SK-N-SH treated with all-trans-retinoic acid at 6 μM for 48 hours (cell line): ENCODE measurements at regions not wholly inside any gene's neighbourhood (a gene's known extent, or its start where the extent isn't known, plus 50 kb on each side); places are given as distances from the start of the nearest gene placed in this dataset.

Experiments
- ATAC-seq: fragments of 200-7000 bp; cut with Tn5 transposase; 3 replicates; pipeline ENCODE4 v1.9.1; 2020; ENCODE audit warnings: mild to moderate bottlenecking, moderate library complexity
- ARNTL ChIP-seq: fragments of 450-650 bp; formaldehyde crosslinking; IDR thresholded peaks from 2 replicates; pipeline ENCODE4 v1.5.0; 2020; ENCODE audit warnings: low read depth, mild to moderate bottlenecking, moderate library complexity, borderline replicate concordance
- CREB5 ChIP-seq: fragments of 250-450 bp; sonication (Bioruptor Pico); IDR thresholded peaks from 2 replicates; pipeline ENCODE4 v1.5.1; 2020; ENCODE audit warnings: low read depth, mild to moderate bottlenecking, moderate library complexity
- CSDC2 ChIP-seq: fragments of 250-450 bp; sonication (Bioruptor Pico); IDR thresholded peaks from 2 replicates; pipeline ENCODE4 v1.5.0; 2020; ENCODE audit warnings: mild to moderate bottlenecking, moderate library complexity
- ESRRG ChIP-seq: fragments of 250-450 bp; sonication (Bioruptor Pico); IDR thresholded peaks from 2 replicates; pipeline ENCODE4 v1.6.1; 2021; ENCODE audit warnings: mild to moderate bottlenecking
- GLIS3 ChIP-seq: fragments of 250-450 bp; sonication (Bioruptor Pico); IDR thresholded peaks from 2 replicates; pipeline ENCODE4 v1.5.0; 2020; ENCODE audit warnings: mild to moderate bottlenecking, moderate library complexity
- ISL1 ChIP-seq: fragments of 250-450 bp; sonication (Bioruptor Pico); IDR thresholded peaks from 2 replicates; pipeline ENCODE4 v2.1.2; 2022; ENCODE audit warnings: mild to moderate bottlenecking, moderate library complexity
- OSR1 ChIP-seq: fragments of 250-450 bp; sonication (Bioruptor Pico); IDR thresholded peaks from 2 replicates; pipeline ENCODE4 v1.8.0; 2022; ENCODE audit warnings: moderate library complexity, mild to moderate bottlenecking, inconsistent platforms
- POU6F1 ChIP-seq: fragments of 250-450 bp; sonication (Bioruptor Pico); IDR thresholded peaks from 2 replicates; pipeline ENCODE4 v1.8.0; 2021; ENCODE audit warnings: low read depth, mild to moderate bottlenecking, moderate library complexity, borderline replicate concordance
- PPARA ChIP-seq: fragments of 250-450 bp; sonication (Bioruptor Pico); IDR thresholded peaks from 2 replicates; pipeline ENCODE4 v1.5.0; 2020; ENCODE audit warnings: mild to moderate bottlenecking, borderline replicate concordance
- RARB ChIP-seq: fragments of 250-450 bp; sonication (Bioruptor Pico); IDR thresholded peaks from 2 replicates; pipeline ENCODE4 v1.8.0; 2021; ENCODE audit warnings: mild to moderate bottlenecking, moderate library complexity
- SNAI2 ChIP-seq: fragments of 250-450 bp; sonication (Bioruptor Pico); IDR thresholded peaks from 2 replicates; pipeline ENCODE4 v1.5.0; 2020; ENCODE audit warnings: mild to moderate bottlenecking, moderate library complexity
- TCF4 ChIP-seq: fragments of 250-450 bp; sonication (Bioruptor Pico); IDR thresholded peaks from 2 replicates; pipeline ENCODE4 v1.8.0; 2021; ENCODE audit warnings: mild to moderate bottlenecking, moderate library complexity, borderline replicate concordance
- TOX ChIP-seq: fragments of 250-450 bp; sonication (Bioruptor Pico); IDR thresholded peaks from 2 replicates; pipeline ENCODE4 v1.8.0; 2021; ENCODE audit warnings: mild to moderate bottlenecking, moderate library complexity, borderline replicate concordance
- TSHZ2 ChIP-seq: fragments of 250-450 bp; sonication (Bioruptor Pico); IDR thresholded peaks from 2 replicates; pipeline ENCODE4 v1.5.0; 2020; ENCODE audit warnings: mild to moderate bottlenecking, moderate library complexity
- ZC3H10 ChIP-seq: fragments of 250-450 bp; sonication (Bioruptor Pico); IDR thresholded peaks from 2 replicates; pipeline ENCODE4 v1.5.1; 2021; ENCODE audit warnings: mild to moderate bottlenecking, moderate library complexity
- ZFP3 ChIP-seq: fragments of 250-450 bp; sonication (Bioruptor Pico); IDR thresholded peaks from 2 replicates; pipeline ENCODE4 v1.5.0; 2020; ENCODE audit warnings: mild to moderate bottlenecking, moderate library complexity
- ZFP30 ChIP-seq: fragments of 450-650 bp; formaldehyde crosslinking; IDR thresholded peaks from 2 replicates; pipeline ENCODE4 v1.5.0; 2022; ENCODE audit warnings: mild to moderate bottlenecking, moderate library complexity
- ZNF565 ChIP-seq: fragments of 450-650 bp; formaldehyde crosslinking; conservative IDR thresholded peaks from 2 replicates; pipeline ENCODE4 v1.5.0; 2020; ENCODE audit warnings: low read depth, mild to moderate bottlenecking, moderate library complexity
- ZNF70 ChIP-seq: fragments of 450-650 bp; formaldehyde crosslinking; IDR thresholded peaks from 2 replicates; pipeline ENCODE4 v1.5.0; 2020; ENCODE audit warnings: mild to moderate bottlenecking, moderate library complexity
- ZNF8 ChIP-seq: fragments of 450-650 bp; formaldehyde crosslinking; IDR thresholded peaks from 2 replicates; pipeline ENCODE4 v1.5.0; 2020; ENCODE audit warnings: mild to moderate bottlenecking, moderate library complexity

GRCh38 chr10:128723631-128724205 is 597.5 kb upstream of the MKI67 start (continued):
- no peak for TF ChIP-seq ESRRG (CRISPR knock-in tag)

GRCh38 chr10:128725531-128725930 is 599.3 kb upstream of the MKI67 start:
- no peak for ATAC-seq
- TF ChIP-seq ZFP30 (CRISPR knock-in tag) (no peak), ARNTL (CRISPR knock-in tag) (no peak), POU6F1 (CRISPR knock-in tag) (no peak), TCF4 (CRISPR knock-in tag) (no peak)
- TF ChIP-seq, all 23 proteins: peak for 0

- no peak for ATAC-seq
- no peak for TF ChIP-seq ZC3H10 (CRISPR knock-in tag)
- TF ChIP-seq SNAI2 (CRISPR knock-in tag), result no peak
- no peak for TF ChIP-seq OSR1 (CRISPR knock-in tag)
- no peak for TF ChIP-seq ZNF565
- TF ChIP-seq RARB (CRISPR knock-in tag), result no peak
- no peak for TF ChIP-seq CSDC2 (CRISPR knock-in tag)
- TF ChIP-seq ZFP3 (CRISPR knock-in tag), result no peak
- TF ChIP-seq GLIS3, result no peak
Measured at GRCh38 chr10:128727114-128727513, 600.9 kb upstream of the MKI67 start.

- no peak for ATAC-seq
- no peak for TF ChIP-seq CSDC2 (CRISPR knock-in tag)
- no peak for TF ChIP-seq ISL1
- no peak for TF ChIP-seq OSR1 (CRISPR knock-in tag)
- no peak for TF ChIP-seq RARB (CRISPR knock-in tag)
- TF ChIP-seq ZNF565, result no peak
- TF ChIP-seq ZC3H10 (CRISPR knock-in tag), result no peak
- no peak for TF ChIP-seq CREB5 (CRISPR knock-in tag)
- no peak for TF ChIP-seq TSHZ2 (CRISPR knock-in tag)
- TF ChIP-seq ARNTL (CRISPR knock-in tag), result no peak
Measured at GRCh38 chr10:128729910-128730420, 603.7 kb upstream of the MKI67 start.

- ATAC-seq, result no peak
- TF ChIP-seq TCF4 (CRISPR knock-in tag), result no peak
- TF ChIP-seq ZNF70 (CRISPR knock-in tag), result no peak
Measured at GRCh38 chr10:128730922-128731321, 604.7 kb upstream of the MKI67 start.

GRCh38 chr10:128734161-128734560 is 607.9 kb upstream of the MKI67 start:
- no peak for TF ChIP-seq SNAI2 (CRISPR knock-in tag)
- TF ChIP-seq PPARA (CRISPR knock-in tag), result no peak
- no peak for TF ChIP-seq ISL1
- no peak for TF ChIP-seq ZNF70 (CRISPR knock-in tag)
- no peak for ATAC-seq

- ATAC-seq, result no peak
- no peak for TF ChIP-seq ZNF565
- no peak for TF ChIP-seq SNAI2 (CRISPR knock-in tag)
- TF ChIP-seq ISL1, result no peak
- TF ChIP-seq PPARA (CRISPR knock-in tag), result no peak
- TF ChIP-seq TSHZ2 (CRISPR knock-in tag), result no peak
- TF ChIP-seq ZFP30 (CRISPR knock-in tag), result no peak
- TF ChIP-seq POU6F1 (CRISPR knock-in tag), result no peak
- TF ChIP-seq ZNF8 (CRISPR knock-in tag), result no peak
- TF ChIP-seq TOX (CRISPR knock-in tag), result no peak
- no peak for TF ChIP-seq ARNTL (CRISPR knock-in tag)
Measured at GRCh38 chr10:128734734-128735133, 608.5 kb upstream of the MKI67 start.
